ENCODE measurements at regions not wholly inside any gene's neighbourhood (a gene's known extent, or its start where the extent isn't known, plus 50 kb on each side); places are given as distances from the start of the nearest gene placed in this dataset.

- Histone ChIP-seq H4K20me1 (ENCODE audit: control insufficient read depth, extremely low read depth, insufficient read depth, low read length) (no peaks in the 10 kb centered on the region), H3K4me1 (ENCODE audit: control insufficient read depth, extremely low read depth, insufficient read depth, low read length) (no peaks in the 10 kb centered on the region), H3K9ac (ENCODE audit: control insufficient read depth, extremely low read depth, insufficient read depth, low read length) (no peak overlapping the region), H2AFZ (ENCODE audit: control insufficient read depth, low read length) (no peak overlapping the region), H3K4me2 (ENCODE audit: control insufficient read depth, extremely low read depth, insufficient read depth, low read depth, low read length) (no peak overlapping the region), H3K27me3 (ENCODE audit: control insufficient read depth, extremely low read depth, insufficient read depth, low read length) (peaks cover 8% of the 10 kb centered on the region), H3K9me1 (ENCODE audit: control insufficient read depth, extremely low read depth, insufficient read depth, low read length) (no peaks in the 10 kb centered on the region), H3K27ac (ENCODE audit: control insufficient read depth, insufficient read depth, low read length) (no peak overlapping the region), H3K79me2 (ENCODE audit: control insufficient read depth, insufficient read depth, low read length) (no peaks in the 10 kb centered on the region), H3K36me3 (ENCODE audit: control insufficient read depth in 2 of 2, extremely low read depth in 1 of 2, insufficient read depth in 2 of 2, low read length in 2 of 2) (no peaks in the 10 kb centered on the region), H3K9me3 (ENCODE audit: control insufficient read depth, low read depth, low read length) (no peaks in the 10 kb centered on the region), H3K4me3 (ENCODE audit: control insufficient read depth in 2 of 3, extremely low read depth in 1 of 3, insufficient read depth in 2 of 3, low read depth in 1 of 3, low read length in 3 of 3) (no peak overlapping the region)
- dilution Hi-C loops (cut with MboI; ENCODE audit: extremely low pct_ligation_motif_present, low sequenced_read_pairs), result no loop called here
- DNase-seq (ENCODE audit: low read depth, low spot score) (no peak), FAIRE-seq (peak; percentile 77)
- TF ChIP-seq EZH2 (IDR thresholded peaks at IDR 0.05; ENCODE audit: low read length), result no peak
These were observed 179.7 kb upstream of the SH3BP4 start for GRCh38 chr2:234771980-234772732.

GRCh38 chr2:234771176-234771575, 180.6 kb upstream of the SH3BP4 start:
- Histone ChIP-seq H3K36me3 (ENCODE audit: control insufficient read depth in 2 of 2, extremely low read depth in 1 of 2, insufficient read depth in 2 of 2, low read length in 2 of 2) (no peaks in the 10 kb centered on the region), H4K20me1 (ENCODE audit: control insufficient read depth, extremely low read depth, insufficient read depth, low read length) (no peaks in the 10 kb centered on the region), H3K4me2 (ENCODE audit: control insufficient read depth, extremely low read depth, insufficient read depth, low read depth, low read length) (no peak overlapping the region), H3K9me1 (ENCODE audit: control insufficient read depth, extremely low read depth, insufficient read depth, low read length) (no peaks in the 10 kb centered on the region), H3K27ac (ENCODE audit: control insufficient read depth, insufficient read depth, low read length) (no peak overlapping the region), H3K27me3 (ENCODE audit: control insufficient read depth, extremely low read depth, insufficient read depth, low read length) (peaks cover 13% of the 10 kb centered on the region), H3K4me3 (ENCODE audit: control insufficient read depth in 2 of 3, extremely low read depth in 1 of 3, insufficient read depth in 2 of 3, low read depth in 1 of 3, low read length in 3 of 3) (no peak overlapping the region), H3K79me2 (ENCODE audit: control insufficient read depth, insufficient read depth, low read length) (no peaks in the 10 kb centered on the region), H3K9me3 (ENCODE audit: control insufficient read depth, low read depth, low read length) (no peaks in the 10 kb centered on the region), H3K9ac (ENCODE audit: control insufficient read depth, extremely low read depth, insufficient read depth, low read length) (no peak overlapping the region), H2AFZ (ENCODE audit: control insufficient read depth, low read length) (no peak overlapping the region), H3K4me1 (ENCODE audit: control insufficient read depth, extremely low read depth, insufficient read depth, low read length) (no peaks in the 10 kb centered on the region)
- DNase-seq (ENCODE audit: low read depth, low spot score) (no peak), FAIRE-seq (no peak)
- no peak for TF ChIP-seq EZH2 (IDR thresholded peaks at IDR 0.05; ENCODE audit: low read length)
- no peak for TF ChIP-seq CTCF (optimal IDR thresholded peaks at IDR 0.05 in 1 of 3, IDR thresholded peaks at IDR 0.05 in 1 of 3, conservative IDR thresholded peaks at IDR 0.05 in 1 of 3; ENCODE audit: extremely low read depth in 1 of 3, insufficient read depth in 2 of 3, low read length in 3 of 3)
- dilution Hi-C loops (cut with MboI; ENCODE audit: extremely low pct_ligation_motif_present, low sequenced_read_pairs), result no loop called here

GRCh38 chr2:234770715-234771141, 181.1 kb upstream of the SH3BP4 start:
- H3K27ac ChIP-seq (ENCODE audit: control insufficient read depth, insufficient read depth, low read length), result no peak overlapping the region
- no peak overlapping the region for H2AFZ ChIP-seq (ENCODE audit: control insufficient read depth, low read length)
- H3K27me3 ChIP-seq (ENCODE audit: control insufficient read depth, extremely low read depth, insufficient read depth, low read length), result peaks cover 13% of the 10 kb centered on the region
- H3K9ac ChIP-seq (ENCODE audit: control insufficient read depth, extremely low read depth, insufficient read depth, low read length), result no peak overlapping the region
- H3K9me1 ChIP-seq (ENCODE audit: control insufficient read depth, extremely low read depth, insufficient read depth, low read length), result no peaks in the 10 kb centered on the region
- no peak overlapping the region for H3K4me2 ChIP-seq (ENCODE audit: control insufficient read depth, extremely low read depth, insufficient read depth, low read depth, low read length)
- DNase-seq (ENCODE audit: low read depth, low spot score), result no peak
- H4K20me1 ChIP-seq (ENCODE audit: control insufficient read depth, extremely low read depth, insufficient read depth, low read length), result no peaks in the 10 kb centered on the region
- H3K4me3 ChIP-seq (ENCODE audit: control insufficient read depth in 2 of 3, extremely low read depth in 1 of 3, insufficient read depth in 2 of 3, low read depth in 1 of 3, low read length in 3 of 3), result no peak overlapping the region
- H3K9me3 ChIP-seq (ENCODE audit: control insufficient read depth, low read depth, low read length), result no peaks in the 10 kb centered on the region
- H3K36me3 ChIP-seq (ENCODE audit: control insufficient read depth in 2 of 2, extremely low read depth in 1 of 2, insufficient read depth in 2 of 2, low read length in 2 of 2), result no peaks in the 10 kb centered on the region
- TF ChIP-seq CTCF (optimal IDR thresholded peaks at IDR 0.05 in 1 of 3, IDR thresholded peaks at IDR 0.05 in 1 of 3, conservative IDR thresholded peaks at IDR 0.05 in 1 of 3; ENCODE audit: extremely low read depth in 1 of 3, insufficient read depth in 2 of 3, low read length in 3 of 3) (no peak), EZH2 (IDR thresholded peaks at IDR 0.05; ENCODE audit: low read length) (no peak)
- H3K79me2 ChIP-seq (ENCODE audit: control insufficient read depth, insufficient read depth, low read length), result no peaks in the 10 kb centered on the region
- no peaks in the 10 kb centered on the region for H3K4me1 ChIP-seq (ENCODE audit: control insufficient read depth, extremely low read depth, insufficient read depth, low read length)
- dilution Hi-C loops (cut with MboI; ENCODE audit: extremely low pct_ligation_motif_present, low sequenced_read_pairs), result no loop called here
- no peak for FAIRE-seq

All from keratinocyte (primary cell).